Lower leg skin (tissue), 3 donors: ENCODE measurements at regions not wholly inside any gene's neighbourhood (a gene's known extent, or its start where the extent isn't known, plus 50 kb on each side); places are given as distances from the start of the nearest gene placed in this dataset.

Experiments used
- POLR2A ChIP-seq, 2 donors: fragments of 450-650 bp; IDR thresholded peaks; one replicate each; pipeline ENCODE4 v1.6.1; 2016 to 2017; ENCODE audit warnings: antibody characterized with exemption in 2 of 2, mild to moderate bottlenecking in 1 of 2, moderate library complexity in 1 of 2
- TF ChIP-seq, protein P1 (sequence below), 3 donors: fragments of 450-650 bp; IDR thresholded peaks; one replicate each; pipeline ENCODE4 v1.5.1; 2016; ENCODE audit warnings: antibody characterized with exemption in 3 of 3, mild to moderate bottlenecking in 3 of 3, moderate library complexity in 2 of 3

DNA sequence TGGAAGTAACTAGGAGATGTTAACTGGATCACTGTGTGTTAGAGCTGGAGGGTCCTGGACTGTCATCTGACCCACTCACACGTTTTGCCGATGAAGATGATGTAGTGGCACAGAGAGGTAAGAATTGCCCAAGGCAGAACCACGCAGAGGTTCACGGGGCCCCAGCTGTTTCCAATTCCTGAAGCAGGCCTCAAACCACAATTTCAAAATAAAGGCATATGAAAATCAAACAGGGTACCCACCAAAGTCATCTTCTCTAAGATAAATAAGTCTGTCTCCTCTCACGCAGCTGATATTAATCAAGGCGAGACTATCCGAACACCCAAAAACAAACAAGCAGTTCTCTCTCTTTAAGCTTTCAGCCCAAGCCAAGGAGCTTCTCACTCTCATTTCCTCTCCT is 113.3 kb upstream of the JCAD start:
- no peak for TF ChIP-seq POLR2A (IDR thresholded peaks at IDR 0.05)
- TF ChIP-seq, protein P1, sequence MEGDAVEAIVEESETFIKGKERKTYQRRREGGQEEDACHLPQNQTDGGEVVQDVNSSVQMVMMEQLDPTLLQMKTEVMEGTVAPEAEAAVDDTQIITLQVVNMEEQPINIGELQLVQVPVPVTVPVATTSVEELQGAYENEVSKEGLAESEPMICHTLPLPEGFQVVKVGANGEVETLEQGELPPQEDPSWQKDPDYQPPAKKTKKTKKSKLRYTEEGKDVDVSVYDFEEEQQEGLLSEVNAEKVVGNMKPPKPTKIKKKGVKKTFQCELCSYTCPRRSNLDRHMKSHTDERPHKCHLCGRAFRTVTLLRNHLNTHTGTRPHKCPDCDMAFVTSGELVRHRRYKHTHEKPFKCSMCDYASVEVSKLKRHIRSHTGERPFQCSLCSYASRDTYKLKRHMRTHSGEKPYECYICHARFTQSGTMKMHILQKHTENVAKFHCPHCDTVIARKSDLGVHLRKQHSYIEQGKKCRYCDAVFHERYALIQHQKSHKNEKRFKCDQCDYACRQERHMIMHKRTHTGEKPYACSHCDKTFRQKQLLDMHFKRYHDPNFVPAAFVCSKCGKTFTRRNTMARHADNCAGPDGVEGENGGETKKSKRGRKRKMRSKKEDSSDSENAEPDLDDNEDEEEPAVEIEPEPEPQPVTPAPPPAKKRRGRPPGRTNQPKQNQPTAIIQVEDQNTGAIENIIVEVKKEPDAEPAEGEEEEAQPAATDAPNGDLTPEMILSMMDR (IDR thresholded peaks at IDR 0.05) = no peak
